B cell (primary cell): ENCODE measurements at regions not wholly inside any gene's neighbourhood (a gene's known extent, or its start where the extent isn't known, plus 50 kb on each side); places are given as distances from the start of the nearest gene placed in this dataset.

Experiments used
- ATAC-seq: fragments of 200-7000 bp; cut with Tn5 transposase; one replicate; pipeline ENCODE4 v1.10.0; 2021; ENCODE audit warnings: low read depth, mild to moderate bottlenecking, moderate number of reproducible peaks, moderate library complexity
- CTCF ChIA-PET: fragments of 350-600 bp; sonication (Branson Sonifier 250); formaldehyde crosslinking; loops from one replicate; lab custom pipeline; 2021; ENCODE audit warnings: antibody characterized with exemption, inconsistent platforms; lab: Charles Lee
- POLR2A ChIA-PET: fragments of 350-600 bp; sonication (Branson Sonifier 250); formaldehyde crosslinking; loops from one replicate; lab custom pipeline; 2021; ENCODE audit warnings: antibody characterized with exemption; lab: Charles Lee
- DNase-seq: peaks from one replicate; pipeline ENCODE4 v3.0.0; 2013
- H2AFZ ChIP-seq: 2 replicates; pipeline ENCODE4 v1.6.1; 2012; ENCODE audit warnings: mild to moderate bottlenecking, low read depth, low read length; ENCODE audit not compliant: insufficient read depth, poor library complexity, severe bottlenecking
- H3K27ac ChIP-seq, 2 donors: 1 replicate in 1 of 2; 2 replicates in 1 of 2; pipeline ENCODE4 v1.5.1; 2012 to 2013; ENCODE audit warnings: low read length in 2 of 2, mild to moderate bottlenecking in 2 of 2, moderate library complexity in 1 of 2
- H3K27me3 ChIP-seq, 4 experiments: fragments of 200-600 bp in 1 of 4; sonication (generic) in 1 of 4; replicated peaks in 1 of 4; 1 replicate in 2 of 4; 2 replicates in 2 of 4; pipeline versions ENCODE4 v1.6.1 to v1.7.0; 2013 to 2016; ENCODE audit warnings: low read length in 3 of 4, mild to moderate bottlenecking in 2 of 4, mixed read lengths in 1 of 4, moderate library complexity in 1 of 4; ENCODE audit not compliant: insufficient read depth in 4 of 4, control insufficient read depth in 3 of 4; ENCODE audit errors: control extremely low read depth in 1 of 4
- H3K36me3 ChIP-seq, 2 experiments: replicated peaks in 1 of 2; 1 replicate in 1 of 2; 2 replicates in 1 of 2; pipeline versions ENCODE4 v1.6.1 to v1.7.1; 2013; ENCODE audit warnings: low read length in 1 of 2; ENCODE audit not compliant: insufficient read depth in 2 of 2, control insufficient read depth in 1 of 2; ENCODE audit errors: control extremely low read depth in 1 of 2, extremely low read depth in 1 of 2
- H3K4me1 ChIP-seq, 2 donors: fragments of 200-600 bp in 1 of 2; sonication (generic) in 1 of 2; 1 replicate in 1 of 2; 2 replicates in 1 of 2; pipeline versions ENCODE4 v1.5.1 to v1.6.1; 2013 to 2017; ENCODE audit warnings: low read length in 2 of 2; ENCODE audit not compliant: control insufficient read depth in 2 of 2, insufficient read depth in 2 of 2
- H3K4me2 ChIP-seq: replicated peaks from 2 replicates; pipeline ENCODE3; 2012; ENCODE audit warnings: mild to moderate bottlenecking, low read depth, low read length; ENCODE audit not compliant: poor library complexity, severe bottlenecking
- H3K4me3 ChIP-seq, 5 experiments: fragments of 200-600 bp in 1 of 5; sonication (generic) in 1 of 5; 1 replicate in 3 of 5; 2 replicates in 2 of 5; pipeline versions ENCODE4 v1.5.1 to v1.7.0; 2011 to 2016; ENCODE audit warnings: low read length in 4 of 5, mild to moderate bottlenecking in 4 of 5, low read depth in 2 of 5, control low read depth in 1 of 5, moderate library complexity in 1 of 5; ENCODE audit not compliant: insufficient read depth in 1 of 5; ENCODE audit errors: control extremely low read depth in 1 of 5, extremely low read depth in 1 of 5
- H3K79me2 ChIP-seq: fragments of 200-600 bp; sonication (generic); one replicate; pipeline ENCODE4 v1.6.0; 2016; ENCODE audit warnings: low read length; ENCODE audit not compliant: control insufficient read depth, insufficient read depth
- H3K9ac ChIP-seq: fragments of 200-600 bp; sonication (generic); 2 replicates; pipeline ENCODE4 v1.6.1; 2017; ENCODE audit warnings: mild to moderate bottlenecking, low read length, moderate library complexity
- H3K9me3 ChIP-seq, 3 donors: one replicate each; pipeline versions ENCODE4 v1.6.1 to v1.7.1; 2013; ENCODE audit warnings: low read length in 2 of 3; ENCODE audit not compliant: control insufficient read depth in 2 of 3, insufficient read depth in 1 of 3; ENCODE audit errors: control extremely low read depth in 1 of 3
- H4K20me1 ChIP-seq: 2 replicates; pipeline ENCODE4 v1.6.0; 2012; ENCODE audit warnings: mild to moderate bottlenecking, low read length; ENCODE audit not compliant: insufficient read depth, control insufficient read depth, poor library complexity, severe bottlenecking
- H3K27ac Mint-ChIP-seq: one replicate; pipeline ENCODE4 v1.8.0; 2021; ENCODE audit warnings: mixed read lengths
- H3K27me3 Mint-ChIP-seq: one replicate; pipeline ENCODE4 v1.8.0; 2021; ENCODE audit warnings: mixed read lengths
- H3K4me1 Mint-ChIP-seq: one replicate; pipeline ENCODE4 v1.8.0; 2021; ENCODE audit warnings: mixed read lengths
- H3K4me3 Mint-ChIP-seq: one replicate; pipeline ENCODE4 v1.8.0; 2021; ENCODE audit warnings: mixed read lengths
- H3K9me3 Mint-ChIP-seq: one replicate; pipeline ENCODE4 v1.8.0; 2022; ENCODE audit warnings: mixed read lengths; ENCODE audit not compliant: insufficient read depth
- CTCF ChIP-seq: fragments of 200-600 bp; IDR thresholded peaks from one replicate; pipeline ENCODE4 v1.8.0; 2022; ENCODE audit warnings: antibody characterized with exemption, mild to moderate bottlenecking
- EZH2 ChIP-seq: IDR thresholded peaks from 2 replicates; pipeline ENCODE4 v1.6.1; 2012; ENCODE audit warnings: borderline replicate concordance, low read depth, mild to moderate bottlenecking, moderate library complexity, low read length; ENCODE audit not compliant: insufficient read depth, poor library complexity, severe bottlenecking
- WGBS: methylation state at CpG from one replicate; pipeline ENCODE4 v1.1.5; 2013; ENCODE audit warnings: missing lambda C conversion rate; ENCODE audit not compliant: insufficient coverage; 5-methylcytosine and 5-hydroxymethylcytosine counted together
- intact Hi-C: fragments of 100-400 bp; cut with micrococcal nuclease; formaldehyde crosslinking; loops from one replicate; pipeline ENCODE4 v1.10.0; 2022

GRCh38 chr5:145591578-145591977 lies 243.6 kb downstream of the PRELID2 start:
- CTCF ChIA-PET, result no interaction called here
- no peak overlapping the region for H3K27ac Mint-ChIP-seq

GRCh38 chr5:145589063-145589462 lies 246.1 kb downstream of the PRELID2 start:
- POLR2A ChIA-PET, result no interaction called here
- Histone ChIP-seq H3K27ac (no peak overlapping the region), H3K9me3 (no peaks in the 10 kb centered on the region), H3K79me2 (no peaks in the 10 kb centered on the region), H3K27me3 (no peaks in the 10 kb centered on the region), H3K9ac (no peak overlapping the region), H2AFZ (no peak overlapping the region), H3K36me3 (no peaks in the 10 kb centered on the region), H3K4me1 (no peaks in the 10 kb centered on the region), H3K4me2 (no peak overlapping the region), H4K20me1 (no peaks in the 10 kb centered on the region), H3K4me3 (no peak overlapping the region)
- H3K4me1 Mint-ChIP-seq, result no peaks in the 10 kb centered on the region
- TF ChIP-seq EZH2 (no peak), CTCF (no peak)
- H3K27ac Mint-ChIP-seq, result no peak overlapping the region
- H3K4me3 Mint-ChIP-seq, result no peak overlapping the region
- DNase-seq, result no peak
- CTCF ChIA-PET, result no interaction called here
- no peaks in the 10 kb centered on the region for H3K27me3 Mint-ChIP-seq
- WGBS, result no CpG with 5 or more reads among the region's 2 CpGs
- no peak for ATAC-seq
- H3K9me3 Mint-ChIP-seq, result no peaks in the 10 kb centered on the region
- intact Hi-C loops, result no loop called here

More at GRCh38 chr5:145591578-145591977, 243.6 kb downstream of the PRELID2 start:
- Histone ChIP-seq H3K27me3 (no peaks in the 10 kb centered on the region), H3K4me2 (no peak overlapping the region), H3K36me3 (no peaks in the 10 kb centered on the region), H3K9me3 (no peaks in the 10 kb centered on the region), H2AFZ (no peak overlapping the region), H3K27ac (no peak overlapping the region), H3K79me2 (no peaks in the 10 kb centered on the region), H3K4me3 (no peak overlapping the region), H4K20me1 (no peaks in the 10 kb centered on the region), H3K4me1 (no peaks in the 10 kb centered on the region), H3K9ac (no peak overlapping the region)
- TF ChIP-seq CTCF, result no peak
- no peak for TF ChIP-seq EZH2
- intact Hi-C loops, result no loop called here
- Mint-ChIP-seq H3K27me3 (no peaks in the 10 kb centered on the region), H3K4me3 (no peak overlapping the region), H3K9me3 (no peaks in the 10 kb centered on the region), H3K4me1 (no peaks in the 10 kb centered on the region)
- DNase-seq (no peak), ATAC-seq (no peak)
- POLR2A ChIA-PET, result no interaction called here
- WGBS, result no CpG with 5 or more reads among the region's 1 CpG
